ENCODE measurements at regions not wholly inside any gene's neighbourhood (a gene's known extent, or its start where the extent isn't known, plus 50 kb on each side); places are given as distances from the start of the nearest gene placed in this dataset.
A peak's percentile ranks its signal among the peaks of the same experiment; 100 is the strongest.

- peak; percentile 3 for DNase-seq (ENCODE audit: low spot score)
Observed at GRCh38 chr2:119049968-119050704, 108.1 kb downstream of the MARCO start.

Data from activated CD4-positive, alpha-beta T cell treated with anti-CD3 and anti-CD28 coated beads, Interleukin-2, Interleukin-4, amounts not matched to agents 100 ng/mL and 50 ng/mL, durations not matched to agents 16 hours and 8 hours (primary cell).